ENCODE measurements at regions not wholly inside any gene's neighbourhood (a gene's known extent, or its start where the extent isn't known, plus 50 kb on each side); places are given as distances from the start of the nearest gene placed in this dataset.

- TF ChIP-seq SIN3A (IDR thresholded peaks at IDR 0.05; ENCODE audit: borderline replicate concordance, insufficient read depth, low read depth, low read length) (no peak), POLR2AphosphoS5 (IDR thresholded peaks at IDR 0.05; ENCODE audit: low read depth, low read length) (no peak), CTCF (IDR thresholded peaks at IDR 0.05) (no peak)
Measured at GRCh38 chr6:85355816-85356215, 94.1 kb upstream of the NT5E start.
